Nephron (organoid): ENCODE measurements at regions not wholly inside any gene's neighbourhood (a gene's known extent, or its start where the extent isn't known, plus 50 kb on each side); places are given as distances from the start of the nearest gene placed in this dataset.

Source experiments
- H3K27ac Mint-ChIP-seq, 3 experiments: 2 replicates each; pipeline ENCODE4 v1.8.0; 2020; ENCODE audit warnings: mixed read lengths in 3 of 3, mild to moderate bottlenecking in 2 of 3, moderate library complexity in 1 of 3
- H3K27me3 Mint-ChIP-seq: 2 replicates; pipeline ENCODE4 v1.8.0; 2021; ENCODE audit warnings: low read depth, mild to moderate bottlenecking, moderate library complexity, mixed read lengths
- H3K36me3 Mint-ChIP-seq: 2 replicates; pipeline ENCODE4 v1.8.0; 2020; ENCODE audit warnings: low read depth, mixed read lengths
- H3K4me1 Mint-ChIP-seq: 2 replicates; pipeline ENCODE4 v1.8.0; 2020; ENCODE audit warnings: mixed read lengths
- H3K4me3 Mint-ChIP-seq, 3 experiments: 2 replicates each; pipeline ENCODE4 v1.8.0; 2020; ENCODE audit warnings: mild to moderate bottlenecking in 3 of 3, mixed read lengths in 3 of 3, moderate library complexity in 2 of 3
- H3K9me3 Mint-ChIP-seq: 2 replicates; pipeline ENCODE4 v1.8.0; 2020; ENCODE audit warnings: mixed read lengths
- CTCF ChIP-seq, 3 experiments: fragments of 200-600 bp; sonication (generic); IDR thresholded peaks; one replicate each; pipeline ENCODE4 v1.5.0; 2021; ENCODE audit warnings: antibody characterized with exemption in 3 of 3; ENCODE audit not compliant: unreplicated experiment in 3 of 3

- Mint-ChIP-seq H3K4me1 (peaks cover 64% of the 10 kb centered on the region), H3K27me3 (peaks cover 31% of the 10 kb centered on the region), H3K4me3 (no peak overlapping the region), H3K27ac (peak overlapping the region; percentile 66 to 86 (median 86)), H3K9me3 (no peaks in the 10 kb centered on the region), H3K36me3 (no peaks in the 10 kb centered on the region)
- no peak for TF ChIP-seq CTCF (IDR thresholded peaks at IDR 0.05; ENCODE audit: unreplicated experiment in 3 of 3)
Observed at GRCh38 chr3:72275331-72275751, 490.4 kb upstream of the PROK2 start.

- peak overlapping the region; percentile 66 to 86 (median 86) for H3K27ac Mint-ChIP-seq
- peaks cover 29% of the 10 kb centered on the region for H3K27me3 Mint-ChIP-seq
- peaks cover 71% of the 10 kb centered on the region for H3K4me1 Mint-ChIP-seq
- H3K4me3 Mint-ChIP-seq = peak overlapping the region in 1 of 3 experiments; percentile 21
- TF ChIP-seq CTCF (IDR thresholded peaks at IDR 0.05; ENCODE audit: unreplicated experiment in 3 of 3) = no peak
- no peaks in the 10 kb centered on the region for H3K9me3 Mint-ChIP-seq
- H3K36me3 Mint-ChIP-seq = no peaks in the 10 kb centered on the region
Observed at GRCh38 chr3:72274493-72275330, 489.8 kb upstream of the PROK2 start.

- H3K36me3 Mint-ChIP-seq = no peaks in the 10 kb centered on the region
- TF ChIP-seq CTCF (IDR thresholded peaks at IDR 0.05; ENCODE audit: unreplicated experiment in 3 of 3) = no peak
- peaks cover 68% of the 10 kb centered on the region for H3K4me1 Mint-ChIP-seq
- peak overlapping the region in 2 of 3 experiments; percentile 25 to 39 for H3K4me3 Mint-ChIP-seq
- no peaks in the 10 kb centered on the region for H3K9me3 Mint-ChIP-seq
- peak overlapping the region; percentile 66 to 86 (median 86) for H3K27ac Mint-ChIP-seq
- peaks cover 23% of the 10 kb centered on the region for H3K27me3 Mint-ChIP-seq
Observed at GRCh38 chr3:72273615-72274014, 488.7 kb upstream of the PROK2 start.

- Mint-ChIP-seq H3K4me3 (no peak overlapping the region), H3K27ac (peak overlapping the region in 2 of 3 experiments; percentile 66 to 86), H3K27me3 (peaks cover 23% of the 10 kb centered on the region), H3K9me3 (no peaks in the 10 kb centered on the region), H3K4me1 (peaks cover 63% of the 10 kb centered on the region), H3K36me3 (no peaks in the 10 kb centered on the region)
- no peak for TF ChIP-seq CTCF (IDR thresholded peaks at IDR 0.05; ENCODE audit: unreplicated experiment in 3 of 3)
Observed at GRCh38 chr3:72272356-72272755, 487.4 kb upstream of the PROK2 start.

- Mint-ChIP-seq H3K27me3 (peaks cover 20% of the 10 kb centered on the region), H3K4me3 (no peak overlapping the region), H3K9me3 (no peaks in the 10 kb centered on the region), H3K4me1 (peaks cover 63% of the 10 kb centered on the region), H3K36me3 (no peaks in the 10 kb centered on the region), H3K27ac (peak overlapping the region in 2 of 3 experiments; percentile 66 to 86)
- TF ChIP-seq CTCF (IDR thresholded peaks at IDR 0.05; ENCODE audit: unreplicated experiment in 3 of 3) = no peak
Observed at GRCh38 chr3:72271923-72272322, 487.0 kb upstream of the PROK2 start.

- Mint-ChIP-seq H3K36me3 (no peaks in the 10 kb centered on the region), H3K27ac (peak overlapping the region in 2 of 3 experiments; percentile 66 to 82), H3K9me3 (no peaks in the 10 kb centered on the region), H3K4me1 (peaks cover 64% of the 10 kb centered on the region), H3K27me3 (peaks cover 17% of the 10 kb centered on the region), H3K4me3 (no peak overlapping the region)
- no peak for TF ChIP-seq CTCF (IDR thresholded peaks at IDR 0.05; ENCODE audit: unreplicated experiment in 3 of 3)
Observed at GRCh38 chr3:72271216-72271615, 486.3 kb upstream of the PROK2 start.
